Glutamatergic neuron (in vitro differentiated cells): ENCODE measurements at regions not wholly inside any gene's neighbourhood (a gene's known extent, or its start where the extent isn't known, plus 50 kb on each side); places are given as distances from the start of the nearest gene placed in this dataset.

Source experiments
- DNase-seq: peaks from one replicate; pipeline ENCODE4 v3.0.0; 2022
- H3K27ac Mint-ChIP-seq: one replicate; pipeline ENCODE4 v1.8.0; 2020; ENCODE audit warnings: mild to moderate bottlenecking, mixed read lengths, inconsistent platforms; ENCODE audit not compliant: unreplicated experiment
- H3K27me3 Mint-ChIP-seq: one replicate; pipeline ENCODE4 v1.8.0; 2020; ENCODE audit warnings: mild to moderate bottlenecking, moderate library complexity, mixed read lengths, inconsistent platforms; ENCODE audit not compliant: unreplicated experiment
- H3K36me3 Mint-ChIP-seq: one replicate; pipeline ENCODE4 v1.8.0; 2020; ENCODE audit warnings: mild to moderate bottlenecking, mixed read lengths, inconsistent platforms; ENCODE audit not compliant: unreplicated experiment
- H3K4me1 Mint-ChIP-seq: one replicate; pipeline ENCODE4 v1.8.0; 2020; ENCODE audit warnings: mild to moderate bottlenecking, low read depth, mixed read lengths, inconsistent platforms; ENCODE audit not compliant: unreplicated experiment
- H3K4me3 Mint-ChIP-seq: one replicate; pipeline ENCODE4 v1.8.0; 2020; ENCODE audit warnings: mild to moderate bottlenecking, mixed read lengths, inconsistent platforms; ENCODE audit not compliant: unreplicated experiment
- H3K9me3 Mint-ChIP-seq: one replicate; pipeline ENCODE4 v1.8.0; 2020; ENCODE audit warnings: mild to moderate bottlenecking, moderate library complexity, mixed read lengths, inconsistent platforms; ENCODE audit not compliant: unreplicated experiment
- TF ChIP-seq, protein P1 (sequence below): fragments of 200-600 bp; sonication (generic); IDR thresholded peaks from one replicate; pipeline ENCODE4 v1.5.0; 2021; ENCODE audit not compliant: partially characterized antibody, unreplicated experiment

DNA sequence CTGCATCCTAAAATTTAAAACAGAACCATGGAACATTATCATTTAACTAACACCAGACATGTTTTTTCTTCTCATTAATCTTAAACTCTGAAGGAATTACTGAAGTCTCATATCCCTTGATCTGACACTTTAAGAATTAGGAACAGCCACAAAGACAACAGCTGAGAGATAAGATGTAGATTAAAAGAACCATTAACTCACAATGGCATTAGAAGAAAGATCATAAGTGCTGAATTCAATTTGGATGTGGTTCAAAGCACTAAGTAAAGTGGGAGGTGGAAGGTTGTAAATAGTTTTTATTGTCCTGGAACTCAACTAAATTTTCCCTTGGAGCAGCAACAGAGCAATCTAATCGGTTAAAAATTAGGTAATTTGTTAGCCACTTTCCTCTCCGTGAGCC lies 199.0 kb upstream of the ATP2B1 start:
- no peak for DNase-seq
- no peaks in the 10 kb centered on the region for H3K36me3 Mint-ChIP-seq
- no peak overlapping the region for H3K27ac Mint-ChIP-seq
- H3K9me3 Mint-ChIP-seq: no peaks in the 10 kb centered on the region
- no peaks in the 10 kb centered on the region for H3K4me1 Mint-ChIP-seq
- H3K4me3 Mint-ChIP-seq: no peak overlapping the region
- H3K27me3 Mint-ChIP-seq: peaks cover 1% of the 10 kb centered on the region
- TF ChIP-seq, protein P1, sequence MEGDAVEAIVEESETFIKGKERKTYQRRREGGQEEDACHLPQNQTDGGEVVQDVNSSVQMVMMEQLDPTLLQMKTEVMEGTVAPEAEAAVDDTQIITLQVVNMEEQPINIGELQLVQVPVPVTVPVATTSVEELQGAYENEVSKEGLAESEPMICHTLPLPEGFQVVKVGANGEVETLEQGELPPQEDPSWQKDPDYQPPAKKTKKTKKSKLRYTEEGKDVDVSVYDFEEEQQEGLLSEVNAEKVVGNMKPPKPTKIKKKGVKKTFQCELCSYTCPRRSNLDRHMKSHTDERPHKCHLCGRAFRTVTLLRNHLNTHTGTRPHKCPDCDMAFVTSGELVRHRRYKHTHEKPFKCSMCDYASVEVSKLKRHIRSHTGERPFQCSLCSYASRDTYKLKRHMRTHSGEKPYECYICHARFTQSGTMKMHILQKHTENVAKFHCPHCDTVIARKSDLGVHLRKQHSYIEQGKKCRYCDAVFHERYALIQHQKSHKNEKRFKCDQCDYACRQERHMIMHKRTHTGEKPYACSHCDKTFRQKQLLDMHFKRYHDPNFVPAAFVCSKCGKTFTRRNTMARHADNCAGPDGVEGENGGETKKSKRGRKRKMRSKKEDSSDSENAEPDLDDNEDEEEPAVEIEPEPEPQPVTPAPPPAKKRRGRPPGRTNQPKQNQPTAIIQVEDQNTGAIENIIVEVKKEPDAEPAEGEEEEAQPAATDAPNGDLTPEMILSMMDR: no peak

DNA sequence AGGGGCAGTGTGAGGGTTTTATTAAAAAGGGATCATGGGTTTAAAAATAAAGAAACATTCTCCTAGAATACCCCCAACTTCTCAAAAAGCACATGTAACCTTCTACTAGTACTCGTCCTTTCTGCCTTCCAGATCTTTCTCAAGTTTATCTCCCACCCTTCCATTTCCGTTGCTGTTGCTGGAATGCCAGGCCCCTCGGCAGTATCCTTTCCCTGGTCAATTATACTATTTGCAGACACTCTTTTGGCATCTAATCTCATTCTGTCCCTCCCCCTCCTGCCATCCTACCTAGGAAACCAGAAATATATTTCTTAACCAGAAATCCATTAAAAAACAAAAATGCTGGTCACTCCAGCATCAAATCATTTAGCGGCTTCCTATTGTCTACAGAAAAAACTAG lies 198.2 kb upstream of the ATP2B1 start:
- no peak overlapping the region for H3K27ac Mint-ChIP-seq
- no peak overlapping the region for H3K4me3 Mint-ChIP-seq
- H3K9me3 Mint-ChIP-seq: no peaks in the 10 kb centered on the region
- TF ChIP-seq, protein P1: no peak
- H3K36me3 Mint-ChIP-seq: no peaks in the 10 kb centered on the region
- peaks cover 1% of the 10 kb centered on the region for H3K27me3 Mint-ChIP-seq
- H3K4me1 Mint-ChIP-seq: no peaks in the 10 kb centered on the region
- DNase-seq: no peak

DNA sequence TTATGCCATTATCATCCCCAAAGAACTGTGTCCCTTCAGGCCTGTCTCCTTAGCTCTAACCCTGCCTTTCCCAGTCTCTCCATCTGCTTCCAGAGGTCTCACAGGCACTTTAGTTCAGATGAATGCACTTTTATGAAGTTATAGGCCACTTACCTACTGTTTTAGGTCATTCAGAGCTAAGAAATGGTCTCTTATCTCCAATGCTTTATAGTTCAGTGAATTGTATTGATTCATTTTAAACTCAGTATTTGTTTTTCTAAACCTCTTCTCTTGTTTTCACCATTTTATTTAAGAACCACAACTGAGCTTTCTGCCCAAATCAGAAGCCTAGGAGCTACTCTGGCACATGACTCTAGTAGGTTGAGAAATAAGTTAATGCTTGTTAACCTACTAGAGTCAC lies 197.5 kb upstream of the ATP2B1 start:
- H3K9me3 Mint-ChIP-seq: no peaks in the 10 kb centered on the region
- TF ChIP-seq, protein P1: no peak

DNA sequence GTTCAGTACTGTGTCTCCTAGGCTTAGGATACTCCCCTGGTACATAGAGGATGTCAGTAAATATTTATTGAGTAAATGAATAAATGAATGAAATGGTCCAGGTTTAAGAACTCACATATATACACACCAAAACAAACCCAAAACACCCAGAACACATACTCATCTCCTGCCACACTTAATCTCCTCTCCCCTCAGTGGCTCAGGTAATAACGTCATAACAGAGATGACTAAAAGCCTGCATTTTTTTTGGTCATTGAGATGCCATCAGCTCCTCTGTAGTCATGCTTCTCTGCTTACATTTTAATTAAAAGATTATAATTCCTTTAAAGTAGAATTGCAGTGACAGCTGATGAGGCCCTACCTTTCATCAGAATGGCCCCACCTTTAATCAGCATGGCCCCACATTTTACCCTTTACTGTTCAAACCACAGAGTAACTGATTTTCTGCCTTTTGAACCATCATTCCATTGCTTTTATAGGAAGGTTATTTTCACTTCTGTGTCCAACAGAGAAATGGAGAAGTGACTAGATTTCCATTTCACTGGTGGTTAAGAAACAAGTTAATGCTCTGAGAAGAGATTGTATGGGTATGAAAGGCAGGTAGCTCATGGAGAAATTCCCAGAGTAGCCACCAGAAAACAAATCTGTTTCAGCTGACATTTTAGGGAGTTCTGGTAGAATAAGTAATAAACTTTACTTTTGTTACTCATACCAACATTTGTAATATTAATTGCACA lies 193.4 kb upstream of the ATP2B1 start:
- Mint-ChIP-seq H3K4me1 (peaks cover 14% of the 10 kb centered on the region), H3K27ac (no peak overlapping the region)

More for the DNA sequence above, 197.5 kb upstream of the ATP2B1 start:
- Mint-ChIP-seq H3K27me3 (no peaks in the 10 kb centered on the region), H3K27ac (no peak overlapping the region), H3K36me3 (no peaks in the 10 kb centered on the region), H3K4me3 (no peak overlapping the region), H3K4me1 (no peaks in the 10 kb centered on the region)
- DNase-seq: no peak

DNA sequence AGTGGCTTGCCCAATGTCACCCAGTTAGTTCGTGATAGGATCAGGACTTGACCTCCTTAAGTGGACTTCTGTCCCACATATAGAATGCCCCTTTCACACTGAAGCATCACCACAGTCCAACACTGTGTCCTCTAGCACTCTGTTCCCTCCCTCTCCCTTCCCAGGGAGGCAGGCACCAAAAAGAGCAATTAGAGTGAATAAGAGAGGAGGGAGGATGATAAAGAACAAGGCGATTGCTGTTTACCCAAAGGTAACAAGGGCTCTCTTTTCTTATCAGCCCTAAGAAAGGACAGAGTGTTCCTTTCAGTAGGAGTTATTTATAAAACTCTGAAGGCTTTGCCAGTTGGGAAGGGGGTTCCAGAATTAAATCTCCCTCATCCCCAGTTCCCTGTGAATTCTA lies 192.7 kb upstream of the ATP2B1 start:
- H3K4me1 Mint-ChIP-seq: peaks cover 20% of the 10 kb centered on the region
- no peak overlapping the region for H3K4me3 Mint-ChIP-seq
- no peaks in the 10 kb centered on the region for H3K36me3 Mint-ChIP-seq
- H3K27ac Mint-ChIP-seq: no peak overlapping the region
- no peak for DNase-seq
- H3K27me3 Mint-ChIP-seq: no peaks in the 10 kb centered on the region
- H3K9me3 Mint-ChIP-seq: no peaks in the 10 kb centered on the region
- TF ChIP-seq, protein P1: no peak

More for the DNA sequence above, 193.4 kb upstream of the ATP2B1 start:
- Mint-ChIP-seq H3K9me3 (no peaks in the 10 kb centered on the region), H3K27me3 (no peaks in the 10 kb centered on the region), H3K36me3 (no peaks in the 10 kb centered on the region), H3K4me3 (no peak overlapping the region)
- TF ChIP-seq, protein P1: no peak
- no peak for DNase-seq
